Mammary epithelial cell (primary cell): ENCODE measurements at regions not wholly inside any gene's neighbourhood (a gene's known extent, or its start where the extent isn't known, plus 50 kb on each side); places are given as distances from the start of the nearest gene placed in this dataset.

Experiments
- CTCF ChIP-seq, 2 donors: IDR thresholded peaks in 1 of 2; conservative IDR thresholded peaks in 1 of 2; 2 replicates each; pipeline ENCODE4 v1.5.1; 2011 to 2012; ENCODE audit warnings: inconsistent platforms in 2 of 2, low read length in 2 of 2, mild to moderate bottlenecking in 2 of 2, control low read depth in 1 of 2, low read depth in 1 of 2; ENCODE audit not compliant: insufficient read depth in 1 of 2; ENCODE audit errors: extremely low read depth in 1 of 2
- EZH2 ChIP-seq: IDR thresholded peaks from 2 replicates; pipeline ENCODE4 v1.6.1; 2012; ENCODE audit warnings: low read length, inconsistent platforms, borderline replicate concordance

GRCh38 chr12:29891792-29892191 lies 108.0 kb upstream of the TMTC1 start:
- no peak for TF ChIP-seq CTCF (conservative IDR thresholded peaks at IDR 0.05 in 1 of 2, IDR thresholded peaks at IDR 0.05 in 1 of 2; ENCODE audit: extremely low read depth in 1 of 2, insufficient read depth in 1 of 2, low read depth in 1 of 2, low read length in 2 of 2)
- TF ChIP-seq EZH2 = no peak
